Panc1 (cell line): ENCODE measurements at regions not wholly inside any gene's neighbourhood (a gene's known extent, or its start where the extent isn't known, plus 50 kb on each side); places are given as distances from the start of the nearest gene placed in this dataset.

Source experiments
- ATAC-seq: fragments of 200-7000 bp; cut with Tn5 transposase; 2 replicates; pipeline ENCODE4 v1.9.1; 2020; ENCODE audit warnings: mild to moderate bottlenecking, moderate library complexity
- BruUV-seq: library from RNA; stranded (reverse); fragments of 400-500 nt; replicated peaks from 2 replicates; lab custom pipeline; 2021; lab: Mats Ljungman, UMichigan
- CTCF ChIA-PET: fragments of 300-600 bp; sonication (Branson Sonifier 250); formaldehyde crosslinking; loops from one replicate; lab custom pipeline; 2022; ENCODE audit warnings: antibody characterized with exemption; lab: Charles Lee
- POLR2A ChIA-PET: fragments of 300-600 bp; sonication (Branson Sonifier 250); formaldehyde crosslinking; loops from one replicate; lab custom pipeline; 2022; ENCODE audit warnings: antibody characterized with exemption; lab: Charles Lee
- DNase-seq: peaks from one replicate; pipeline ENCODE4 v3.0.0-alpha.2; 2010; ENCODE audit warnings: low read depth, low spot score
- H3K27ac ChIP-seq: 2 replicates; pipeline ENCODE4 v1.5.1; 2011; ENCODE audit warnings: mild to moderate bottlenecking, low read length, inconsistent platforms
- H3K27me3 ChIP-seq: fragments of 200-500 bp; sonication (Bioruptor generic); 2 replicates; pipeline ENCODE4 v1.6.0; 2014; ENCODE audit warnings: low read length, inconsistent platforms; ENCODE audit not compliant: control insufficient read depth, insufficient read depth
- H3K36me3 ChIP-seq: fragments of 200-500 bp; sonication (Bioruptor generic); 2 replicates; pipeline ENCODE4 v1.5.1; 2014; ENCODE audit warnings: inconsistent platforms, mild to moderate bottlenecking, low read length, moderate library complexity; ENCODE audit not compliant: control insufficient read depth, insufficient read depth
- H3K4me1 ChIP-seq: 2 replicates; pipeline ENCODE4 v1.5.1; 2011; ENCODE audit warnings: inconsistent platforms, mild to moderate bottlenecking, low read length, moderate library complexity; ENCODE audit not compliant: control insufficient read depth, insufficient read depth
- H3K4me3 ChIP-seq, 2 experiments: 2 replicates each; pipeline ENCODE4 v1.5.1; 2011 to 2012; ENCODE audit warnings: low read depth in 2 of 2, low read length in 2 of 2, mild to moderate bottlenecking in 2 of 2, inconsistent platforms in 1 of 2, moderate library complexity in 1 of 2
- H3K9me3 ChIP-seq: fragments of 200-500 bp; sonication (Bioruptor generic); 2 replicates; pipeline ENCODE4 v1.5.1; 2014; ENCODE audit warnings: low read depth, mild to moderate bottlenecking, inconsistent platforms, low read length, moderate library complexity; ENCODE audit not compliant: control insufficient read depth, insufficient read depth
- CTCF ChIP-seq: fragments of 450-650 bp; IDR thresholded peaks from 2 replicates; pipeline ENCODE4 v1.5.1; 2017; ENCODE audit warnings: mild to moderate bottlenecking
- POLR2AphosphoS5 ChIP-seq: IDR thresholded peaks from 2 replicates; pipeline ENCODE4 v1.6.1; 2012; ENCODE audit warnings: mild to moderate bottlenecking, low read depth, low read length, moderate library complexity
- REST ChIP-seq, 2 experiments: IDR thresholded peaks; 2 replicates each; pipeline ENCODE4 v1.6.1; 2011 to 2012; ENCODE audit warnings: low read depth in 2 of 2, control low read depth in 1 of 2, low read length in 1 of 2, mild to moderate bottlenecking in 1 of 2, moderate library complexity in 1 of 2; ENCODE audit not compliant: insufficient read depth in 1 of 2
- SIN3A ChIP-seq: IDR thresholded peaks from 2 replicates; pipeline ENCODE4 v1.6.1; 2012; ENCODE audit warnings: low read depth, mild to moderate bottlenecking, low read length, moderate library complexity, borderline replicate concordance; ENCODE audit not compliant: insufficient read depth
- TCF7L2 ChIP-seq: IDR thresholded peaks from 2 replicates; pipeline ENCODE4 v1.6.1; 2011; ENCODE audit warnings: mild to moderate bottlenecking, low read depth, low read length, inconsistent platforms
- in situ Hi-C: cut with HindIII; loops from 2 replicates; pipeline ENCODE4 v1.10.0; 2016; ENCODE audit warnings: low sequenced_read_pairs, low pct_unique_long_range_greater_than_20kb
- intact Hi-C: fragments of 100-400 bp; cut with micrococcal nuclease; formaldehyde crosslinking; loops from one replicate; pipeline ENCODE4 v1.10.0; 2022; ENCODE audit not compliant: unreplicated experiment

GRCh38 chr5:104024538-104024937 lies 461.9 kb upstream of the NUDT12 start:
- H3K9me3 ChIP-seq: no peaks in the 10 kb centered on the region
- TF ChIP-seq SIN3A (no peak), REST (IDR thresholded peaks at IDR 0.05; ENCODE audit: insufficient read depth in 1 of 2, low read depth in 2 of 2, low read length in 1 of 2) (no peak), CTCF (no peak), TCF7L2 (no peak)
- ATAC-seq (no peak), DNase-seq (no peak)
- no peaks in the 10 kb centered on the region for H3K4me1 ChIP-seq
- no peak overlapping the region for H3K27ac ChIP-seq
- no peaks in the 10 kb centered on the region for H3K27me3 ChIP-seq
- ChIA-PET POLR2A (no interaction called here), CTCF (no interaction called here)
- in situ Hi-C loops (no loop called here), intact Hi-C loops (no loop called here)
- no peaks in the 10 kb centered on the region for H3K36me3 ChIP-seq
- no TSS peak for BruUV-seq
- no peak overlapping the region for H3K4me3 ChIP-seq

- H3K36me3 ChIP-seq: no peaks in the 10 kb centered on the region
- TF ChIP-seq CTCF: no peak
- no peak for TF ChIP-seq TCF7L2
- TF ChIP-seq SIN3A: no peak
- no peak for TF ChIP-seq POLR2AphosphoS5
- intact Hi-C loops (no loop called here), in situ Hi-C loops (no loop called here)
- no peaks in the 10 kb centered on the region for H3K9me3 ChIP-seq
- H3K27me3 ChIP-seq: no peaks in the 10 kb centered on the region
- ChIA-PET POLR2A (no interaction called here), CTCF (no interaction called here)
- H3K4me1 ChIP-seq: no peaks in the 10 kb centered on the region
- H3K27ac ChIP-seq: no peak overlapping the region
- ATAC-seq (no peak), DNase-seq (no peak)
- H3K4me3 ChIP-seq: no peak overlapping the region
- no TSS peak for BruUV-seq
These were observed 461.1 kb upstream of the NUDT12 start for GRCh38 chr5:104023739-104024138.
